Osteocyte (in vitro differentiated cells): ENCODE measurements at regions not wholly inside any gene's neighbourhood (a gene's known extent, or its start where the extent isn't known, plus 50 kb on each side); places are given as distances from the start of the nearest gene placed in this dataset.

Source experiments
- DNase-seq: peaks from one replicate; pipeline ENCODE4 v3.0.0; 2021; ENCODE audit warnings: mixed read lengths; ENCODE audit not compliant: unreplicated experiment; ENCODE audit errors: extremely low spot score
- H3K27ac Mint-ChIP-seq: one replicate; pipeline ENCODE4 v1.8.0; 2021; ENCODE audit warnings: mild to moderate bottlenecking, mixed read lengths; ENCODE audit not compliant: unreplicated experiment
- H3K27me3 Mint-ChIP-seq: one replicate; pipeline ENCODE4 v1.8.0; 2021; ENCODE audit warnings: mixed read lengths; ENCODE audit not compliant: unreplicated experiment
- H3K36me3 Mint-ChIP-seq: one replicate; pipeline ENCODE4 v1.8.0; 2021; ENCODE audit warnings: mixed read lengths; ENCODE audit not compliant: unreplicated experiment
- H3K4me1 Mint-ChIP-seq: one replicate; pipeline ENCODE4 v1.8.0; 2021; ENCODE audit warnings: mixed read lengths; ENCODE audit not compliant: unreplicated experiment
- H3K4me3 Mint-ChIP-seq: one replicate; pipeline ENCODE4 v1.8.0; 2021; ENCODE audit warnings: mild to moderate bottlenecking, moderate library complexity, mixed read lengths; ENCODE audit not compliant: unreplicated experiment
- H3K9me3 Mint-ChIP-seq: one replicate; pipeline ENCODE4 v1.8.0; 2021; ENCODE audit warnings: mixed read lengths; ENCODE audit not compliant: unreplicated experiment
- CTCF ChIP-seq: fragments of 200-600 bp; sonication (generic); IDR thresholded peaks from 2 replicates; pipeline ENCODE4 v1.5.0; 2021; ENCODE audit warnings: antibody characterized with exemption, mild to moderate bottlenecking, moderate library complexity

- Mint-ChIP-seq H3K4me1 (no peaks in the 10 kb centered on the region), H3K4me3 (no peak overlapping the region), H3K9me3 (peaks cover 17% of the 10 kb centered on the region), H3K36me3 (no peaks in the 10 kb centered on the region), H3K27ac (no peak overlapping the region), H3K27me3 (no peaks in the 10 kb centered on the region)
- TF ChIP-seq CTCF, result no peak
- no peak for DNase-seq
Measured at GRCh38 chr5:165780901-165781300, 2275.5 kb downstream of the MAT2B start.

GRCh38 chr5:165781738-165782137 lies 2276.3 kb downstream of the MAT2B start:
- no peak overlapping the region for H3K4me3 Mint-ChIP-seq

GRCh38 chr5:165783024-165783423 lies 2277.6 kb downstream of the MAT2B start:
- TF ChIP-seq CTCF, result no peak
- Mint-ChIP-seq H3K4me3 (no peak overlapping the region), H3K27me3 (no peaks in the 10 kb centered on the region), H3K9me3 (peaks cover 12% of the 10 kb centered on the region), H3K27ac (no peak overlapping the region), H3K4me1 (no peaks in the 10 kb centered on the region), H3K36me3 (no peaks in the 10 kb centered on the region)
- no peak for DNase-seq

More at GRCh38 chr5:165781738-165782137, 2276.3 kb downstream of the MAT2B start:
- peaks cover 12% of the 10 kb centered on the region for H3K9me3 Mint-ChIP-seq
- no peaks in the 10 kb centered on the region for H3K36me3 Mint-ChIP-seq
- no peak for TF ChIP-seq CTCF
- no peaks in the 10 kb centered on the region for H3K4me1 Mint-ChIP-seq
- H3K27ac Mint-ChIP-seq, result no peak overlapping the region
- no peaks in the 10 kb centered on the region for H3K27me3 Mint-ChIP-seq
- DNase-seq, result no peak

- no peak overlapping the region for H3K4me3 Mint-ChIP-seq
- no peaks in the 10 kb centered on the region for H3K36me3 Mint-ChIP-seq
- no peak overlapping the region for H3K27ac Mint-ChIP-seq
- no peaks in the 10 kb centered on the region for H3K27me3 Mint-ChIP-seq
- no peak for DNase-seq
- TF ChIP-seq CTCF, result no peak
- peaks cover 8% of the 10 kb centered on the region for H3K9me3 Mint-ChIP-seq
- H3K4me1 Mint-ChIP-seq, result no peaks in the 10 kb centered on the region
Measured at GRCh38 chr5:165786073-165786472, 2280.7 kb downstream of the MAT2B start.

- H3K4me1 Mint-ChIP-seq, result no peaks in the 10 kb centered on the region
- peaks cover 14% of the 10 kb centered on the region for H3K9me3 Mint-ChIP-seq
- DNase-seq, result no peak
- H3K27me3 Mint-ChIP-seq, result no peaks in the 10 kb centered on the region
- H3K36me3 Mint-ChIP-seq, result no peaks in the 10 kb centered on the region
- TF ChIP-seq CTCF, result no peak
- no peak overlapping the region for H3K4me3 Mint-ChIP-seq
- no peak overlapping the region for H3K27ac Mint-ChIP-seq
Measured at GRCh38 chr5:165795073-165795472, 2289.7 kb downstream of the MAT2B start.
